GM19324 (cell line): ENCODE measurements at regions not wholly inside any gene's neighbourhood (a gene's known extent, or its start where the extent isn't known, plus 50 kb on each side); places are given as distances from the start of the nearest gene placed in this dataset.
"Not testable (repeated sequence)": the region's sequence is repeated elsewhere in the genome, so short reads cannot be mapped to it uniquely, and the experiment has no call there.

ENCODE experiments used
- ATAC-seq: cut with Tn5 transposase; IDR thresholded peaks from one replicate; pipeline ENCODE4 v1.9.1; 2021; ENCODE audit warnings: mild to moderate bottlenecking, moderate library complexity; ENCODE audit not compliant: unreplicated experiment, low FRiP score

GRCh38 chr6:167661552-167662044 lies 165.1 kb upstream of the AFDN start:
- ATAC-seq = no peak

DNA sequence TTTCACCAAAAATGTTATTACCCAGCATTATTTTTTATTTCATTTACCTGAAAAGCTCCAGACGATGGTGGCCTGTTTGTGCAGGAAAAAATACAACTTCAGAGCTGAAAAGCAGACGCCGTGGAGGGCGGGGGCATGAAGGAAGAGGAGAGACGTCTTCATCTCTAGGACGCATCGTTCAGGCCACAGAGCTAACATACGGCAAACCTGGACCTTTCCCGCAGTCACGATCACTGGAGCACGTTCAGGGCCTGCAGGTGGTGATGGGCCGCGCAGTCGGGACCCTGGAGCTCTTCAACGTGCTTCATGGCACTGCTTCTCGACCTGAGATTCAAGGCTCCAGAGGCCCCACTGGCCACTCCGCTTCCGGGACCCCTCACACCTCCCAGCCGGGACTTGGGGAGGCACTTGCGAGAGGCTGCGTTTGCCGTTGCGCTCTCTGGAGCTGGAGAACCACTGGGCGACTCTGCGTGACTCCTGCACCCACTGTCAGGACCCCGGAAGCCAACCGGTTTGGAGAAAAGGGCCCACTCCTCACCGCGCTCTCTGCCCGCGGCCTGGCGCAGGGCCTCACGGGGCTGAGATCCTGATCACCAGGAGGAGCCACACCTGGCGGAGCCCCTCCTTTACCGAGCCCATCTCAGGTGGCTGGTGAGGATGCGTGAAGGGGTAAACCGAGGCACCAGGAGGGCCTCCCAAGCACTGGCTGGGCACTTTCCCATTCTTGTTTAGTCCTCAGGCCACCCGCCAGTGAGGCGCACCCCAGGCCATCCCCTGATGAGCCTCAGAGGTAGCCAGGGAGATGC lies 164.4 kb upstream of the AFDN start:
- ATAC-seq = no peak

DNA sequence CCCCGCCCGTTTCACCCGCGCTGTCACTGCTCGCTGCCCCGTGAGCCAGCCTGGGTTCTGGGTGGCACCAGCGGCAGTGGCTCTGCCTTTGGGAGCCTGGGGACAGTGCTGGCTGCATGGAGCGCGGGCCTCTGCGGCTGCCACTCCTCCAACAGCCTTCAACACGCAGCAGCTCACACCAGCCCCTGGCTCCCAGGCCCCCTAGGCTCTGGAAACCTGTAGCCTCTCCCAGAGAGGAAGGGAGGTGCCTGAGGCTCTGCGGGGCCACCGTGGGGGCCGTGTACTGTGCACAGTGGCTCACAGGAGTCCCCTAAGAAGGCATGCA lies 163.9 kb upstream of the AFDN start:
- ATAC-seq = no peak

DNA sequence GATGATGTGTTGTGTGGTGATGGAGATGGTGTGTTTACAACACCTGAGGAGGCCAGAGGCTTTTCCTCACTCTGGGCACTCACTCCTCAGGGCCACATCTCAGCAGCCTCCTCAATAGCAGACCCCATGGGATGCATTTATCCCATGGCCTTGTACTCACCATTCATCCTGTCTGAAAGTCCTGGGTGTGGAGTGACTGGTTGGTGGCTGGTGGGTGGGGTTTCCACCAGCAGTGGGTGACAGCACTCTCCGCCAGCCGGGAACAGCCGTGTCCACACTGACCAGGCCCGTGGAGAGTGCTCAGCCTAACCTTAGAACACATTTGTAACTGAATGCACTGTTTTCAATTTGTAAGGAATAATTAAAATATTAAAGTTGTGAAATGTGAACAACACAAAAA lies 163.4 kb upstream of the AFDN start:
- ATAC-seq = no peak

DNA sequence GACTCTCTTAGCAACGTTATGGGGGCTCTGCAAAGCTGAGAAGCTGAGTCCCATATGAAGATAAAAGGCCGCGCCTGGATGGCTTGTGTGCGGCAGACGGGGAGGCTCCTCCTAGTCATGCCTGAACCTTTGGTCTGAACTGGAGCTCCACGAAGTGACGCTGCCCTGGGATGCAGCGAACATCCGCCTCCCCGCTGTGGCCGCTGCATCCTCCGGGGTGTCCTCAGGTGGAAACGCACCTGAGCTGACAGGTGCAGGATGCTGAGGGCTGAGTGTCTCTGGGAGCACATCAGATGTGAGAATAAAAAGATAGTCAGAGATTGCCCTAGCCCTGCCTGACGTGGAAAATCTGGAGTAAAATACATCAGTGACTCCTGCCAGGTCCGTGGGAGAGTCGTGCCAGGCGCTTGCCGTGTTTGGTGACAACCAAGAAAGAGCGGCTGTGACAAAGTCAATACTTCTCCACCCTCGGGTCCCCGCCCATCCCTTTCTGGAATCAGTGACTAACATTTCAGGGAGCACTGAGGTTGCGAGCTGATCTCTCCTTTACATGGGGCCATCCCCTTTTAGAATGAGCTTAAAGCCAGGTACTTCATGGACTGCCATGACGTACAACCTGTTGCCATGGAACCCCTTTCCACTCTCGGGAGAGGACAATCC lies 162.8 kb upstream of the AFDN start:
- ATAC-seq = no peak

GRCh38 chr6:167664678-167665660 lies 161.7 kb upstream of the AFDN start:
- no peak for ATAC-seq

- no peak for ATAC-seq
Measured at GRCh38 chr6:167665698-167666330, 160.9 kb upstream of the AFDN start.

DNA sequence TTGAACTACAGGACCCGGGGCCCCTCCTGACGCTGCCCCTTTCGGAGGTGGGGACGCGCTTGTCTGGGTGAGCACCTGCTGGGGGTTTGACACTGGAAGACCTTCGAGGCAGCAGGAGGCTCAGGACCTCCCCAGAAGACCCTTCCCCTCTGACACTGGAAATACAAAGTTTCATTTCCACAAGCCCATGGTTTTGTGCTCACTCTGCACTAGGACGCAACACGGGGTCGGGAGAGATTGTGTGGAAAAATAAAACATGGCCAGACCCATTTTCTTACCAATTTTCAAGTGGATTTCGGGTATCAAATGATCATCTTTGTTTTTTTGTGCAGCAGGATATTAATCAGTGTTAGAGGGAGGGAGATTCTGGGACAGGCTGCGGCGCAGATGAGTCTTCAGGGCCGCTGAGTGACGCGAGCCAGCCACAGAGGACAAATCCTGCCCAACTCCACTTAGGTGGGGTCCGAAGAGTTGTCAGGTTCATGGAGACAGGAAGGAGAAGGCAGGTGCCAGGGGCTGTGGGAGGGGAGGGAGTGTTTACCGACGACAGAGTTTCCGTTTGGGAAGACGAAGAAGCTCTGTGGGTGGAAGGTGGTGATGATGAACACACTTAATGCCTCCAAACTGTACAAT lies 160.0 kb upstream of the AFDN start:
- ATAC-seq = no peak

DNA sequence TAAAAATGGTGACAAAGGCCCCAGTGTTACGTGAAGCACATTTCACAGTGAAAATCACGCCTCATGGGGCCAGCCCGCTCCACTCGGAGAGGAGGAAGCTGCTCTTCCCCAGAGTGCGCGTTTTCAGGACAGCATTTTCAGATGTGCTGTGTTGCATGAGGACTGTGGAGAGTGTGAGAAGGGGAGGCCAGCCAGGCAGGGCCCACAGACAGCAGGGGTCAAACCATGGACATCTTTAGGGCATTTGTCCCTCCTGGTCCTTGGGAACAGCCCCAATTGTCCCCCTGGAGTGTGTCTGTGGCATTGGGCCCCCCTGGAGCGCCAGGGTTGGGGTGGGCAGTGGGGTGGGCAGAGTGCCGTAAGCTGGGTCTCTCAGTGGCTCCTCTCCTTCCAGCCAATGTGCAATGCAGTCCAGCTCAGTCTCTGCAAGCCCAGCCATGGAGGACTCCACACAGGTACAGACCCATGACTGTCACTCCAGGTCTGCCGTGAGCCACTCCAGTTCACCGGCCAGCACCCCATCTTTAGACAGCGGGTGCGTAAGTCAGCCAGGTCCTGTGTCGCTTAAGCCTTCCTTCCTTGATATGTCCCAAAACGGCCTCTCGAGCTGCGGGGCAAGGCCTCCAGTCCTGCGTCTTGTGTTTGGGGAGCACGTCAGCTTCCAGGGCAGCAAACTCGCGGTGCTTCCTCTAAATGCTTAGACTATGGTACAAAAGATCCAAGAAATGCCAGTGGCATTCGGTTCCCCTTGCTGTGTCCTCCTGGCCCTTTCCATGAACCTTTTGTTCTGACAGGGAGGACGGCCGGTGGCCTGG lies 159.3 kb upstream of the AFDN start:
- no peak for ATAC-seq

GRCh38 chr6:167668019-167668753 lies 158.5 kb upstream of the AFDN start:
- ATAC-seq = no peak

DNA sequence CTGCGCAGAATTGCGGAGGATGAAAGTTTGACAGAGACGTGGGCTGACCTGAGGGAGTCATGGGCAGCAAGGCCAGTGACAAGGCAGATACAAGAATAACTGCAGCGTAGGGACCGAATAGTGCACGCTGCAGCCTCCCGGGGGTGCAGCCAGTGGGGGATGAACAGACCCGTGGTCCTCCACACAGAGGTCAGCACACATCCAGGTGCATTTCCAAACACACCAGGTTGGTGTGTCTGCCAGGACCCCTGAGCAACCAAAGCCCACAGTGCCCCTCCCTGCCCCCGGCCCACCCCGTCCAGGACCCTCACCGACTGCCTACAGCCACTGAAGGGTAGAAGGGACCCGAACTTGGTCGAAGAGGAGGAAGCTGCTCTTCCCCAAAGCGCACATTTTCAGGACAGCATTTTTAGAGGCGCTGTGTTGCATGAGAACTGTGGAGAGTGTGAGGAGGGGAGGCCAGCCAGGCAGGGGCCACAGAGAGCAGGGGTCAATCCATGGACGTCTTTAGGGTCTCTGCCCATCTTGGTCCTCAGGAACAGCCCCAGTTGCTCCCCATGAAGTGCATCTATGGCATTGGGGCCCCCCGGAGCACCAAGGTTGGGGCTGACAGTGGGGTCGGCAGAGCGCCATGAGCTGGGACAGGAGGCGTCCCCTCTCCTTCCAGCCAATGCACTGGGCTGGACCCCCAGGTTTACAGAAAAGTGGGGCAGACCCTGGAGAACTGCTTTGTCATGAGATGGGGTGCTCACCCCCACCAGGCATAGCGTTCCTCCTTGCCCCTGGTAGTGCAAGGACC lies 157.8 kb upstream of the AFDN start:
- ATAC-seq = no peak

- ATAC-seq = no peak
Measured at GRCh38 chr6:167669553-167669849, 157.2 kb upstream of the AFDN start.

GRCh38 chr6:167669870-167670802 lies 156.6 kb upstream of the AFDN start:
- ATAC-seq = no peak

- ATAC-seq = no peak
Measured at GRCh38 chr6:167670938-167671338, 155.8 kb upstream of the AFDN start.

- ATAC-seq = not testable (repeated sequence)
Measured at GRCh38 chr6:167671379-167671976, 155.2 kb upstream of the AFDN start.

- ATAC-seq = no peak
Measured at GRCh38 chr6:167671977-167672687, 154.6 kb upstream of the AFDN start.
